GM19397 (cell line): ENCODE measurements at regions not wholly inside any gene's neighbourhood (a gene's known extent, or its start where the extent isn't known, plus 50 kb on each side); places are given as distances from the start of the nearest gene placed in this dataset.
"Not testable (repeated sequence)": the region's sequence is repeated elsewhere in the genome, so short reads cannot be mapped to it uniquely, and the experiment has no call there.

Experiments
- ATAC-seq: cut with Tn5 transposase; IDR thresholded peaks from one replicate; pipeline ENCODE4 v1.9.1; 2021; ENCODE audit warnings: mild to moderate bottlenecking, moderate library complexity; ENCODE audit not compliant: unreplicated experiment

DNA sequence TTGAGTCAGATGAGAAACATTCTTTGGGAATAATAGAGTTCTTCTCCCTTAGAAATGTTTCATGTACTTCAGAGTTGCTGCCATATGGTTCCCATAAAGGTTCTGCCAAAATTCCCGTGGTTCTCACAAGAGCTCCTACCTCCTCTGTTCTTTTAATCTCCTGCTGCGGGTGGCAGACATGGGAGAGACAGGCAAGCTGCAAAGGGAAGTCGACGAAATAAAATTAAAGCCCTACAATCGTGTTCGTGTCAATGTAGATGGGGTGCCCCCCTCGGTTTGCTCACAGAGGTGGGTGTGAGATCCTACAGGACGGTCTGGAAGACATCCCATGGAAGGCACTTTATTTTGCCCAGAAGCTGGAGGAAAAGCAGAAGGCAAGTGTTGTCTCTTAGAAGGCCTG, 276.0 kb downstream of the RWDD3 start:
- ATAC-seq = no peak

- ATAC-seq = no peak
Measured at GRCh38 chr1:95512925-95513324, 278.9 kb downstream of the RWDD3 start.

- ATAC-seq = no peak
Measured at GRCh38 chr1:95517506-95517905, 283.5 kb downstream of the RWDD3 start.

- no peak for ATAC-seq
Measured at GRCh38 chr1:95518310-95518709, 284.3 kb downstream of the RWDD3 start.

- no peak for ATAC-seq
Measured at GRCh38 chr1:95520390-95520789, 286.4 kb downstream of the RWDD3 start.

- ATAC-seq = no peak
Measured at GRCh38 chr1:95532335-95532734, 298.3 kb downstream of the RWDD3 start.

- ATAC-seq = no peak
Measured at GRCh38 chr1:95534985-95535384, 301.0 kb downstream of the RWDD3 start.

- no peak for ATAC-seq
Measured at GRCh38 chr1:95535614-95536013, 301.6 kb downstream of the RWDD3 start.

- no peak for ATAC-seq
Measured at GRCh38 chr1:95536501-95536900, 302.5 kb downstream of the RWDD3 start.

GRCh38 chr1:95537176-95537575, 303.2 kb downstream of the RWDD3 start:
- no peak for ATAC-seq

GRCh38 chr1:95538242-95538641, 304.2 kb downstream of the RWDD3 start:
- ATAC-seq = not testable (repeated sequence)

DNA sequence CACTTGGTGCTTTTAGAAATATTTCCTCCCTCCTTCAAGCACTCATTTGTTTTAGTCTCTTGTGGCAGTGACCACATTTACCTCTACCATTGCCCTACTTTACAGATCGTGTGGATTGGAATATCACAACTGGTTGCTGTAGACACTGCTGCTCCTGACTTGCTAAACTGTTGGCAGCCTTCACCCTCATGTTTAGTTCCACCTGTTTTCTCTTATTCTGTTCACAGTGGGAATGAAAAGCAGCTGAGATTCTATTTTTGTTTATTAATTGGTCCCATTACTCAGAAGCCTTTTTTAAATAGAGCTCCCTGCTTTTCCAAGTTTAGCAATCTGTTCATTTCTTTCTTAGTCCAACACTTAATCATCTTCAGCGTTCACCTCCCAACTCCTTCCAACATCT, 308.9 kb downstream of the RWDD3 start:
- ATAC-seq = no peak

GRCh38 chr1:95547005-95547404, 313.0 kb downstream of the RWDD3 start:
- no peak for ATAC-seq

DNA sequence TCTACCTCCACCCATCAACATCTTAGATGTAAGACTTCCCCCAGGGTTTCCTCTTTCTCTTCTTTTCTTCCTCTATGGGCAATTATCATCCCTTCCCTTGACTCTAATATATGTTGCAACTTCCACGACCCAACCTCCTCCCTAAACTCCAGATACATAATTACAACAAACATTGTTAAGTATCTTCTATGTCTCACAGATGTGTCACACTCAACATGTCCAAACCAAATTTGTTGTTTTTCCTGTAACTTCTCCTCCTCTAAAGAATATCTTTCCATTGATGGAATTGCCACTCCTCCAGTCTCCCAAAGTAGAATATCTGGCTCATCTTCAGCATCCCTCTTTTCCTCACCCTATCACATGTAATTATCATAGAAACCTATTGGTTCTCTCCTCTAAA, 314.2 kb downstream of the RWDD3 start:
- no peak for ATAC-seq

GRCh38 chr1:95551201-95551600, 317.2 kb downstream of the RWDD3 start:
- no peak for ATAC-seq

GRCh38 chr1:95553595-95553994, 319.6 kb downstream of the RWDD3 start:
- ATAC-seq = no peak

DNA sequence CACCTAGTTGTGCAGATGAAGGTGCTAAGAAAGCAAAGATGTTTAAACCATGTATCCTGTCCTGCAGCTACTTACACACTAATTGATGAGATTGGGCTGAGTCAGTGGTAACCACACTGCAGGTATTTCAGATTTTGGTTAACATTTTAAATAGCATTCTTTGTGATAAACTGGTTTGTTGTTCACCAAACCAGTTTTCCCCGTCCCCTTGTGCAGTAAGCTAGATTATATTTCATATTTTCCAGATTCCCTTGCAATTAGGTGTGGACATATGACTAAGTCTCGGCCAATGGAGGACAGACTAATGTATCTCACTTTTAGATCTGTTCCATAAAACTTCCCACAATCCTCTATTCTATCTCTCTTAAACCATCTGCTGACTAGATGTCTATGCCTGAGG, 320.4 kb downstream of the RWDD3 start:
- no peak for ATAC-seq

GRCh38 chr1:95558791-95559190, 324.8 kb downstream of the RWDD3 start:
- no peak for ATAC-seq

GRCh38 chr1:95561346-95561745, 327.3 kb downstream of the RWDD3 start:
- no peak for ATAC-seq

DNA sequence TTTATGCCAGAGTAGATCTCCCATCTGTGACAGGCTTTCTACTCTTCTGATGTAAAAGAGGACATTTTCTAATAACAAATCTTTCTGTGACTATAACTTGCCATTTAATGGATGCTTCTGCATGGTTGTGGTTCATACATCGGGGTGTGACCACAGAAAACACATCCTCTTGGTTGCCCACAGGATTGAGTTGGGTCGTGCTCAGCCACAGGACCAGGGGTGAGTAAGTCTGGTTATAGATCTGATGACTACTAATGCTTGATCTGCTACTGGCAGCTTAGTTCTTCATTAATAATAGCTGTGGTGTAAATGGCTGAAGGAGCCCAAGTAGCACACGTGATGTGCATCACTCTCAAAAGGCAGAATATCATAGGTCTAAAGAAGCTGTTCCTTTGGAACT, 328.2 kb downstream of the RWDD3 start:
- ATAC-seq = no peak

DNA sequence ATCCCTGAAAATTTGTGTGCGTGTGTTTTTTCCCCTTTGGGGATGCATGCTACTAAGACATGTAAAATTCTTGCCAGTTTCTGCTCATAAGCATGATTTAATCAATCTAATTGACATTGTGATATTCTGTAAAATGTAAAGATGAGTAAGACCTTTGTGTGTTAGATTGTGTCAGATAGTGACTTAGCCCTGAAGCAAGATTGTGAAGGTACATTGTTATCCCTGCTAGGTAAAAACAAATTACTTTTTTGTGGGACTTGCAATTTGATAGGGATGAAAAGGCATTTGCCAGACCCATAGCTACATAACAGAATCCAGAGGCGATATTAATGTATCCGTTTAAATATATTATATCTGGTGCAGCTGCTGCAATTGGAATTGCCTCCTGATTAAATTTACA, 338.0 kb downstream of the RWDD3 start:
- ATAC-seq = no peak

DNA sequence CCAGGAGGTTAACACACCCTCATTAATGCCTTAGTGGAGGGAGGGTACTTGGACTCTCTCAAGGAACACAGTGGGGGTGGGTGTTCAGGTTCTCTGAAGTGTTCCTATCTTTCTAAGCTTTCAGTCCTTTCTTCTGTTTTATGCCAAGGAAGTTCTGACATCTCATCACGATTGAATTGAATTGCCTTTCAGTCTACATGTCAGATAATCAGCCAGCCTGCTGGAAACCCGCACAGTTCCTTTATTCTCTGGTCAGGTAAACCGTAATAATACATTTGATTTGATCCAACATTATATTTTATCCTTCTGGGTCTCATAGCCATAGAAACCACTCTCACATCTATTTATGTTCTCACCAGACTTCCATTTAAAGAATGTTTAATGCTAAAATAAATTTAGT, 339.0 kb downstream of the RWDD3 start:
- ATAC-seq = no peak

- ATAC-seq = no peak
Measured at GRCh38 chr1:95575291-95575690, 341.3 kb downstream of the RWDD3 start.

DNA sequence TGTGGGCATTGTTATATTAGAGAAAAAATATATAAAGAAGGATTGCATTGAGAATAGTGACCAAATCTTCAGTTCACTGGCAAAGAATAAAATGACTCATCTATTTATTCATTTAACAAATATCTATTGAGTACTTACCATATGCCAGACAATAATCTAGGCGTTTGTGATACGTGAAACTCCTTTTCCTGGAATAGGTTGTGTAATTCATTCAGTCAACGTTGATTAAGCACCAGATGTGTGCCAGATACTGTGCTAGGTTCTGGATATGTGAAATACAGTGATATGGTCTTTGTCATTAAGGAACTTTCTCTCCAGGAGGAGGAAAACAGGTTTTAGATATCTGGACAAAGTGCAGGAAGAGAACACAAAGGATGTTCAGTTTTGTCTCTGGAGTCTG, 344.5 kb downstream of the RWDD3 start:
- ATAC-seq = no peak
